ENCODE measurements at regions not wholly inside any gene's neighbourhood (a gene's known extent, or its start where the extent isn't known, plus 50 kb on each side); places are given as distances from the start of the nearest gene placed in this dataset.

DNA sequence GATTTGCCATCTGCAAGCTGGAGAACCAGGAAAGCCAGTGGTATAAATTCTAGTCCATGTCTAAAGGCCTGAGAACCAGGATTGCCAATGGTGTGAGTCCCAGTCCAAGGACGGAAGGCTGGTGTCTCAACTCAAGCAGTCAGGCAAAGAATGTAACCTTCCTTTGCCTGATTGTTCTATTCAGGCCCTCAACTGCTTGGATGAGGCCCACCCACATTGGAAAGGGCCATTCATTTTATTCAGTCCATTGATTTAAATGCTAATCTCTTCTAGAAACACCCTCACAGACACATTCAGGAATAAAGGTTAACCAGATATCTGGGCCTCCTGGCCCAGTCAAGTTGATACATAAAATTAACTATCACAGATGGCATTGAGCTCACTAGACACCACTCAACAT is 427.8 kb downstream of the ZNF608 start:
- no peak overlapping the region for H3K4me3 ChIP-seq (ENCODE audit: low read depth, low read length)
- TF ChIP-seq, protein P1, sequence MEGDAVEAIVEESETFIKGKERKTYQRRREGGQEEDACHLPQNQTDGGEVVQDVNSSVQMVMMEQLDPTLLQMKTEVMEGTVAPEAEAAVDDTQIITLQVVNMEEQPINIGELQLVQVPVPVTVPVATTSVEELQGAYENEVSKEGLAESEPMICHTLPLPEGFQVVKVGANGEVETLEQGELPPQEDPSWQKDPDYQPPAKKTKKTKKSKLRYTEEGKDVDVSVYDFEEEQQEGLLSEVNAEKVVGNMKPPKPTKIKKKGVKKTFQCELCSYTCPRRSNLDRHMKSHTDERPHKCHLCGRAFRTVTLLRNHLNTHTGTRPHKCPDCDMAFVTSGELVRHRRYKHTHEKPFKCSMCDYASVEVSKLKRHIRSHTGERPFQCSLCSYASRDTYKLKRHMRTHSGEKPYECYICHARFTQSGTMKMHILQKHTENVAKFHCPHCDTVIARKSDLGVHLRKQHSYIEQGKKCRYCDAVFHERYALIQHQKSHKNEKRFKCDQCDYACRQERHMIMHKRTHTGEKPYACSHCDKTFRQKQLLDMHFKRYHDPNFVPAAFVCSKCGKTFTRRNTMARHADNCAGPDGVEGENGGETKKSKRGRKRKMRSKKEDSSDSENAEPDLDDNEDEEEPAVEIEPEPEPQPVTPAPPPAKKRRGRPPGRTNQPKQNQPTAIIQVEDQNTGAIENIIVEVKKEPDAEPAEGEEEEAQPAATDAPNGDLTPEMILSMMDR (IDR thresholded peaks at IDR 0.05; ENCODE audit: insufficient read depth, low read depth, low read length), result no peak
- CTCF ChIA-PET, result no interaction called here
- no peaks in the 10 kb centered on the region for H3K36me3 ChIP-seq (ENCODE audit: control insufficient read depth, insufficient read depth, low read length)
- POLR2A ChIA-PET, result no interaction called here
- no peak for DNase-seq (ENCODE audit: low read depth)
- H3K27me3 ChIP-seq (ENCODE audit: control insufficient read depth, insufficient read depth, low read length), result no peaks in the 10 kb centered on the region

DNA sequence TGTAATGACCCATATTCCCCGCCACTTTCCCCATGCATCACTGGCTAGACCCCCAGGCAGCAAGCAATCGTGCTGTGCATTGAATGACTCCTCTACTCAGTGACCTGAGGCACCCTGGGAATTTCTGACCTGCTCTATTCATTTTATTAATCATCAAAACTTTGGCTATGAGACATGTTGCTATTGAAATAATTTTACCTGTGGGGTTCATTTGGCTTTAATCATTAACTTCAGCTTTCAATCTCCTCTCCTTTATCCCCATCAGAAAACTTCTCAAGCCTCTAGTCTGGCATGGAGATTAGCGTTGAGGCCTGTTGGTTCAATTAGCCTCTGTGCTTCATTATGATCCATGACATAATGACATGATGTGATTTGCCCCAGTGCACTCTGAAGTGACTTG is 429.0 kb downstream of the ZNF608 start:
- CTCF ChIA-PET, result no interaction called here

DNA sequence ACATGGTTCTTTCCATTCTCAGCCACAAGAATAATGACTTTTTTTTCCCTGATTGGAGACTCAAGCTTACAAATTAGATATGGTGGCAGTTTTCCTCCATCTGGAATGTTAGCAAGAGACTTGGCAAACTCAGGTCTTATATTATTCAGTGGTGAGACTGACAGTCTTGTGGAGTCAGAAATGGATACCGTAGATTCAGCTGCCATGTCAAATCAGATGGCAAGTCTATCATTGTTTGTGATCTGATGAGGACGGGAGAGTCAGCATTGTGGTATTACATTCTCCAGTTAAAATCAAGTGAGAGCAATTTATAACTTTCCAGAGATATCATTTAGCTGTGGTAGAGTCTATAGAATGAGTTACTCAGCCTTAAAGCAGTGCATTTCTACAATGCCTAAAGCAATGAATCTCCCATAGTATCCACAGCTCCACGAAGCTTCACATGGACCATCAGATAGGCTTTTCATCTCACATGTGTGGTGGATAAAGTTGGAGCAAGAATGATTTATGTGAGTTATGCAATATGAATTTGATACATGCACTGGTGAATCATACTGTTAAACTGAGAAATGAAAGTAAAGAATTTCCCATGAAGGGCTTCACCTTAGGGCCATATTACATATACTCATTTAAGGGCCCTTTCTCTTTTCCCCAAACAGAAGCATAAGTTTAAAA is 430.6 kb downstream of the ZNF608 start:
- ChIA-PET CTCF (no interaction called here), POLR2A (no interaction called here)
- DNase-seq (ENCODE audit: low read depth), result no peak
- no peaks in the 10 kb centered on the region for H3K27me3 ChIP-seq (ENCODE audit: control insufficient read depth, insufficient read depth, low read length)
- no peak overlapping the region for H3K4me3 ChIP-seq (ENCODE audit: low read depth, low read length)
- H3K36me3 ChIP-seq (ENCODE audit: control insufficient read depth, insufficient read depth, low read length), result no peaks in the 10 kb centered on the region
- TF ChIP-seq, protein P1 (IDR thresholded peaks at IDR 0.05; ENCODE audit: insufficient read depth, low read depth, low read length), result no peak

More for the DNA sequence above, 429.0 kb downstream of the ZNF608 start:
- Histone ChIP-seq H3K27me3 (ENCODE audit: control insufficient read depth, insufficient read depth, low read length) (no peaks in the 10 kb centered on the region), H3K36me3 (ENCODE audit: control insufficient read depth, insufficient read depth, low read length) (no peaks in the 10 kb centered on the region), H3K4me3 (ENCODE audit: low read depth, low read length) (no peak overlapping the region)
- POLR2A ChIA-PET, result no interaction called here
- TF ChIP-seq, protein P1 (IDR thresholded peaks at IDR 0.05; ENCODE audit: insufficient read depth, low read depth, low read length), result no peak
- DNase-seq (ENCODE audit: low read depth), result no peak

DNA sequence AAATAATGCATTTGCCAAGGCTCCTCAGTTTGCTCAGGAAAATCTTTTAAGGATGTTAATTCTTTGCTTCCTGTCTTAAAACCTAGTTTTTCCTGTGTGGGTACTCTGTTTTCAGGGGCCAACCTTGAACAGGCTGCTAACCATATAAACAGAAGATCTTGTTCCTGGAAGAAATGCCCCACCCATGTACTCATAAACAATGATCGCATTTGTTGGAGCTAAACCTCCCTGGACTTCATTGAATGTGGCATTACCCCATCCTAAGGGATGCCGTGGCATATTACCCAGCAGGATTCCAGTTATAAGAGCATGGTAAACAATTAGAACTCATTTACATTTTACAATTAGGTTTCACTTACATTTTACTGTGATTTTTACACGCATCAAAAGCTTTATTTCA is 436.0 kb downstream of the ZNF608 start:
- no peak overlapping the region for H3K4me3 ChIP-seq (ENCODE audit: low read depth, low read length)
- POLR2A ChIA-PET, result no interaction called here
- no peaks in the 10 kb centered on the region for H3K36me3 ChIP-seq (ENCODE audit: control insufficient read depth, insufficient read depth, low read length)
- CTCF ChIA-PET, result no interaction called here
- TF ChIP-seq, protein P1 (IDR thresholded peaks at IDR 0.05; ENCODE audit: insufficient read depth, low read depth, low read length), result no peak
- H3K27me3 ChIP-seq (ENCODE audit: control insufficient read depth, insufficient read depth, low read length), result no peaks in the 10 kb centered on the region
- DNase-seq (ENCODE audit: low read depth), result no peak

DNA sequence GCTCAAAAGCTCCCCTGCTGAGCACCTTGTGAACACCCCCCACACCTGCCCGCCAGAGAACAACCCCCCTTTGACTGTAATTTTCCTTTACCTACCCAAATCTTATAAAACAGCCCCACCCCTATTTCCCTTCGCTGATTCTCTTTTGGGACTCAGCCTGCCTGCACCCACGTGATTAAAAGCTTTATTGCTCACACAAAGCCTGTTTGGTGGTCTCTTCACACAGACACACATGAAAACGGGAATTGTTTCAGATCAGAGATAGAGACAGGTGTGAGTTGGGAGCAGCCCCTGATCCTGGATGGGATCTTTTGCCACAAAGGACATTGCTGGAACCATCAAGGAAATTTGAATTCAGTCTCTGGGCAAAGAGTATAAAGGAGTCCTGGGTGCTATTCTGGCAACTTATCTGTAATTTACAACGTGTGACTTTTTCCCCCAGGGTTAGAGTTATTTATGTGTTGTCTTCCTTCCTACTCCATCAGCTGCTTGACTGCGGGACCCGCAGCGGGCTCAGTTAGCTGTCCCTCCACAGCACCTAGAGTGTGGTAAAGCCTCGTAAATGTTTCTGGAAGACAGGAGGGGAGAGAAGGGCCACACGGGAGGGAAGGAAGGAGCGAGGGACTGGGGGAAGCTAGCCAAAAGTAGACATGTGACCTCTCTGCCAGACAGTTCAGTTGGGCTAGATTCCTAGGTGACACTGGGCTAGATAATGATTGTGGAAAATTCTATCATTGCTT is 437.0 kb downstream of the ZNF608 start:
- Histone ChIP-seq H3K4me3 (ENCODE audit: low read depth, low read length) (no peak overlapping the region), H3K27me3 (ENCODE audit: control insufficient read depth, insufficient read depth, low read length) (no peaks in the 10 kb centered on the region), H3K36me3 (ENCODE audit: control insufficient read depth, insufficient read depth, low read length) (no peaks in the 10 kb centered on the region)
- ChIA-PET CTCF (no interaction called here), POLR2A (no interaction called here)
- no peak for DNase-seq (ENCODE audit: low read depth)
- TF ChIP-seq, protein P1 (IDR thresholded peaks at IDR 0.05; ENCODE audit: insufficient read depth, low read depth, low read length), result no peak
